Activated CD8-positive, alpha-beta T cell treated with anti-CD3 and anti-CD28 coated beads for 36 hours (primary cell): ENCODE measurements at regions not wholly inside any gene's neighbourhood (a gene's known extent, or its start where the extent isn't known, plus 50 kb on each side); places are given as distances from the start of the nearest gene placed in this dataset.

ENCODE experiments used
- ATAC-seq: fragments of 200-7000 bp; cut with Tn5 transposase; one replicate; pipeline ENCODE4 v1.10.0; 2021; ENCODE audit warnings: mild to moderate bottlenecking, moderate library complexity
- CTCF ChIA-PET: fragments of 350-600 bp; sonication (Branson Sonifier 250); formaldehyde crosslinking; loops from one replicate; lab custom pipeline; 2021; ENCODE audit warnings: antibody characterized with exemption; lab: Charles Lee
- POLR2A ChIA-PET: fragments of 350-600 bp; sonication (Branson Sonifier 250); formaldehyde crosslinking; loops from one replicate; lab custom pipeline; 2021; ENCODE audit warnings: antibody characterized with exemption; lab: Charles Lee
- DNase-seq: peaks from one replicate; pipeline ENCODE4 v3.0.0-alpha.2; 2020
- H3K27ac Mint-ChIP-seq: one replicate; pipeline ENCODE4 v1.8.0; 2021; ENCODE audit warnings: mild to moderate bottlenecking, mixed read lengths
- H3K27me3 Mint-ChIP-seq: one replicate; pipeline ENCODE4 v1.8.0; 2021; ENCODE audit warnings: mixed read lengths
- H3K36me3 Mint-ChIP-seq: one replicate; pipeline ENCODE4 v1.8.0; 2021; ENCODE audit warnings: low read depth, mixed read lengths
- H3K4me1 Mint-ChIP-seq: one replicate; pipeline ENCODE4 v1.8.0; 2021; ENCODE audit warnings: low read depth, mixed read lengths
- H3K4me3 Mint-ChIP-seq: one replicate; pipeline ENCODE4 v1.8.0; 2021; ENCODE audit warnings: mild to moderate bottlenecking, moderate library complexity, mixed read lengths
- H3K9me3 Mint-ChIP-seq: one replicate; pipeline ENCODE4 v1.8.0; 2021; ENCODE audit warnings: mixed read lengths
- intact Hi-C: fragments of 100-400 bp; cut with micrococcal nuclease; formaldehyde crosslinking; loops from one replicate; pipeline ENCODE4 v1.10.0; 2022
- TF ChIP-seq, protein P1 (sequence below): fragments of 200-600 bp; IDR thresholded peaks from one replicate; pipeline ENCODE4 v1.8.0; 2022; ENCODE audit warnings: antibody characterized with exemption, mild to moderate bottlenecking

DNA sequence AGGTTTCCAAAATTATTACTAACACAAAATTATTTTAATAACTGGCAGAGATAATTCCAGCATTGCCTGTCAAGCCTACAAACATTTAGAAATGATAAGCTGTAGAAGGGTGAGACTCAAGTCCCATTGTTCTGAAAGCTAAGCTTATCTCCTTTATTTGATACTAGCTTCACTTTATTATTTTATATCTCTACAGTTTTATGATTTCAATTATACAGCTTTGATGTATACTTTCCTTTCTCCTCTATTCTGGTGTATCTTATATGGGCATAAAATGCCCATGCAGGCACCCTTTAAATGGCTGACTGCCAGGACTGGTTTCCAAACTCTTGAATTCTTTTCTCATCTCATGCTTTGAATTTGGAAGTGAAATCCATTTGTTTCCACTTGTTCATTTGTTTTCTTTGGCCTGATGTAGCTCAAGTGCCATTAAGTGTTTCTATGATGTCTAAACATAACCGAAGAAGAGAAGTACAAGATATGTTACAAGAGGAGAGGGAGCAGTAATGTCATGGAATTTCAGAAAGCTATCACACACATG is 372.1 kb upstream of the ARHGEF26 start:
- Mint-ChIP-seq H3K4me3 (no peak overlapping the region), H3K27ac (no peak overlapping the region), H3K36me3 (no peaks in the 10 kb centered on the region), H3K9me3 (no peaks in the 10 kb centered on the region), H3K4me1 (no peaks in the 10 kb centered on the region), H3K27me3 (no peaks in the 10 kb centered on the region)
- intact Hi-C loops: no loop called here
- DNase-seq (no peak), ATAC-seq (no peak)
- ChIA-PET CTCF (interaction anchor here (1.0 to 1.6 kb wide), 4 partner anchors 14 to 34 kb away, joined by 3 to 5 read pairs (median 4); no protein-coding TSS in a partner anchor), POLR2A (no interaction called here)
- TF ChIP-seq, protein P1, sequence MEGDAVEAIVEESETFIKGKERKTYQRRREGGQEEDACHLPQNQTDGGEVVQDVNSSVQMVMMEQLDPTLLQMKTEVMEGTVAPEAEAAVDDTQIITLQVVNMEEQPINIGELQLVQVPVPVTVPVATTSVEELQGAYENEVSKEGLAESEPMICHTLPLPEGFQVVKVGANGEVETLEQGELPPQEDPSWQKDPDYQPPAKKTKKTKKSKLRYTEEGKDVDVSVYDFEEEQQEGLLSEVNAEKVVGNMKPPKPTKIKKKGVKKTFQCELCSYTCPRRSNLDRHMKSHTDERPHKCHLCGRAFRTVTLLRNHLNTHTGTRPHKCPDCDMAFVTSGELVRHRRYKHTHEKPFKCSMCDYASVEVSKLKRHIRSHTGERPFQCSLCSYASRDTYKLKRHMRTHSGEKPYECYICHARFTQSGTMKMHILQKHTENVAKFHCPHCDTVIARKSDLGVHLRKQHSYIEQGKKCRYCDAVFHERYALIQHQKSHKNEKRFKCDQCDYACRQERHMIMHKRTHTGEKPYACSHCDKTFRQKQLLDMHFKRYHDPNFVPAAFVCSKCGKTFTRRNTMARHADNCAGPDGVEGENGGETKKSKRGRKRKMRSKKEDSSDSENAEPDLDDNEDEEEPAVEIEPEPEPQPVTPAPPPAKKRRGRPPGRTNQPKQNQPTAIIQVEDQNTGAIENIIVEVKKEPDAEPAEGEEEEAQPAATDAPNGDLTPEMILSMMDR: no peak

DNA sequence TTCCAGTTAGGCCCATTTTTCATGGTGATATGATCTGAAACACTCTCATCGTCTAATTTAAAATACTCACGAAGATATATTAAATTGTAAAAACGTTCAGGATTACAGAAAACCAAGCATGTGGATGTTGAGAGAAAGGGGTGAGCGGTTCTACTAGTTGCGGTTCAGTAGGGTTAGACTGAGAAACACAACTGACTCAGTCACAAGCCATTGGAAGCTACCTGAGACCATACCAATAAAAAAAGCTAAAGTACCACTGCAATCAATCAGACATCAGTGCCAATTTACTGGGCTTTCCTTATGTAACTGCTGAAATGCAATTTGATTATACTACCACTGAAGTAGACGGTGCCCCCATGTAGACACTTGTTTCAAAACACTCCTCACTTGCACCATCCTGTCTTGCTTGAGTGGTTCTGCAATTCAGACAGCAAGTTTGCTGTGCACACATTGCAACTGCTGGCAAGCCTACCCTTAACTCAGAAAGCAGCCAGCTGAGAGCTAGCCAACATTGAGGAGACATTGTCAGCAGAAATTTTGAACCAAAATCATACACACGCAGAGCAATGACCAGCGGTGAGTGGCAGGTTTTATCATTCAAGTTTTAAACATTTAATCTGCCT is 368.7 kb upstream of the ARHGEF26 start:
- ChIA-PET CTCF (no interaction called here), POLR2A (no interaction called here)
- no peaks in the 10 kb centered on the region for H3K36me3 Mint-ChIP-seq
- intact Hi-C loops: no loop called here
- H3K9me3 Mint-ChIP-seq: no peaks in the 10 kb centered on the region
- no peak overlapping the region for H3K27ac Mint-ChIP-seq
- DNase-seq (no peak), ATAC-seq (no peak)
- no peaks in the 10 kb centered on the region for H3K27me3 Mint-ChIP-seq
- H3K4me1 Mint-ChIP-seq: no peaks in the 10 kb centered on the region
- TF ChIP-seq, protein P1: no peak
- H3K4me3 Mint-ChIP-seq: no peak overlapping the region

DNA sequence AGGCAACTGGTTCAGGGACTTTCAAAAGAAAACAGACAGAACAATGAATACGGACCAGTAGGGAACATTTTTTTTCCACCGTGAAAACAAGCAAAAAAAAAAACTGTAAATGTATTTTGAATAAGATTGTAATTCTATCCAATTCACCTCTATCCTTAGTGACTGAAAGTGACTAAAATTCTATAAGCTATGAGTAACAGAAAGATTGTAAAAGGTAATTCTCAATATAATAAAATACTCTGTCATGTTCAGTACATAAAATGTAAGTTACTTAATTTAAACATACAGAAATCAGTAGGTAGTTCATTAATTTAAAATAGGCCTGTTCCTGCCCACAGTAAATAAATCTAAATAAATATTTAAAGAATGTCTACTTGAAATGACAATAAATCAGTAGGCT is 368.2 kb upstream of the ARHGEF26 start:
- Mint-ChIP-seq H3K27ac (no peak overlapping the region), H3K36me3 (no peaks in the 10 kb centered on the region), H3K27me3 (no peaks in the 10 kb centered on the region), H3K4me3 (no peak overlapping the region), H3K4me1 (no peaks in the 10 kb centered on the region), H3K9me3 (no peaks in the 10 kb centered on the region)
- DNase-seq (no peak), ATAC-seq (no peak)
- ChIA-PET POLR2A (no interaction called here), CTCF (no interaction called here)
- intact Hi-C loops: no loop called here
- TF ChIP-seq, protein P1: no peak

DNA sequence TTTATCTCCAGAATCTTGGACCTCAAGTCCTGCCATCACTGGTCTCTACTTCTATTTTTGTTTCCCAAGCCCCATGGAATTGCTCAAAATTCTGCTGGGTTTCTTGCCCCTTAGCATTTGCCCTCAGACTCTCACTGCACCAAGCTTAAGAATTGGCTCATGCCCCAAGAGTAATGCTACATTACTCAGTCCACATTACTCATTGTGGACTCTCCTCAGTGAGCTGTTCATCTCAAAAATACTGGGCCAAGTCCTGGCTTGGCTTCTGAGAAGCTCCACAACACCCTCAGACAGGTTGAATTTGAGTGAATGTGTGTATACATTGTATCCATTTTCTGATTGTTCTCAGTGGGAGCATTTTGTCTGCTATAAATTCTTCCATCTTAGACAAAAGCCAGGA is 364.4 kb upstream of the ARHGEF26 start:
- TF ChIP-seq, protein P1: no peak
- ChIA-PET POLR2A (interaction anchor here (0.6 kb wide), 1 partner anchor 257 kb away, joined by 3 read pairs; no protein-coding TSS in a partner anchor), CTCF (interaction anchor here (2.6 kb wide), 1 partner anchor 11 kb away, joined by 14 read pairs; no protein-coding TSS in a partner anchor)
- H3K4me1 Mint-ChIP-seq: no peaks in the 10 kb centered on the region
- DNase-seq (no peak), ATAC-seq (no peak)
- no peaks in the 10 kb centered on the region for H3K27me3 Mint-ChIP-seq
- H3K9me3 Mint-ChIP-seq: no peaks in the 10 kb centered on the region
- H3K36me3 Mint-ChIP-seq: no peaks in the 10 kb centered on the region
- intact Hi-C loops: no loop called here
- no peak overlapping the region for H3K27ac Mint-ChIP-seq
- H3K4me3 Mint-ChIP-seq: no peak overlapping the region

DNA sequence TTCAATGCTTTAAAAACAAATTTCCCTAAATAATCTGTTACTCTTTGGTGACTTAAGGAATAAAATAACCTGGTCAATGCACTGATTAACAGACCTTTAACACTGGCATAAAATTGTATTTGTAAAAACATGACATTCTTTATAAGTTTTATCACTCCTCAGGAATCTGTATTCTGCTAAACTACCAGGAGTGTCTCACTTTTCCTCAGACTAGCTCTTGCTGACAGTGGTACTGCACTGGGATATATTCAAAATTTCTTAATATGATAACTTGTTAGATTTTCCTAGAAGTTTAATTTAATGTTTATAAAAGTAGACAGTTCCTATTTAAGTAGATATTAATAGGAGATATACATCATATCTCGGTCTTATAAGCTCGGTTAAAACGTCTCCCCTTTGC is 363.4 kb upstream of the ARHGEF26 start:
- ATAC-seq: no peak
- no peak for DNase-seq
- POLR2A ChIA-PET: no interaction called here
- H3K27ac Mint-ChIP-seq: no peak overlapping the region
- H3K36me3 Mint-ChIP-seq: no peaks in the 10 kb centered on the region
- no peaks in the 10 kb centered on the region for H3K4me1 Mint-ChIP-seq
- no peaks in the 10 kb centered on the region for H3K27me3 Mint-ChIP-seq
- TF ChIP-seq, protein P1: no peak
- H3K9me3 Mint-ChIP-seq: no peaks in the 10 kb centered on the region
- CTCF ChIA-PET: interaction anchor here (2.6 kb wide), 1 partner anchor 10 kb away, joined by 14 read pairs; no protein-coding TSS in a partner anchor
- no peak overlapping the region for H3K4me3 Mint-ChIP-seq
- intact Hi-C loops: no loop called here
